HT1080 (cell line): ENCODE measurements at regions not wholly inside any gene's neighbourhood (a gene's known extent, or its start where the extent isn't known, plus 50 kb on each side); places are given as distances from the start of the nearest gene placed in this dataset.

Experiments
- DNase-seq: peaks from one replicate; pipeline ENCODE4 v3.0.0-alpha.2; 2015; ENCODE audit warnings: low read depth

DNA sequence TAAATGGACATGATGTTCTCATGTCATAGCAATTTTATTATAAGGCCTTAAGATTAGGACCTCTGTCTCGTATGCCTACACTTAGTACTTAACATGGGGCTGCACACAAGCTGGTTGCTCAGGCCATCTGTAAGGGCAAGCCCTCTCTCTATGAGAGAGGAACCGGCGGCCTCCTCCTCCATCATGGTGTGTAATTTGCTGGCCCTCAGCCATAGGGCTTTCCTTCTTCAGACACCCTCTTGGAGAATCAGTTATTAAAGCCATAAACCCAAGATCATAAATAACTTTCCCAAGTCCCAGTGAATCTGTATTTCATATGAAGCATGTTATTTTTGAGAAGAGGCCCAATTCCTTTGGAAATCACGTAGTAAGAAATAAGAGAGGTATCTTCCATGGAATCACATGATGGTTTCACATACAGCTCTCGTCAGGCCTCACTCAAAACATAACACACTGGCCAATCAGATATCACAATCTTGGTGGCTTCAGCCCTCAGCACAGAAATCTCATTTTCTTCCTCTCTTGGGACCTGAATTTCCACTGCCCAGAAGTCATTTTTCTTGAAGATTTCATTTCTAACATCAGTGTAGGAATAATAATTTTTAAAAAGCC is 92.6 kb downstream of the RDH14 start:
- DNase-seq = no peak

DNA sequence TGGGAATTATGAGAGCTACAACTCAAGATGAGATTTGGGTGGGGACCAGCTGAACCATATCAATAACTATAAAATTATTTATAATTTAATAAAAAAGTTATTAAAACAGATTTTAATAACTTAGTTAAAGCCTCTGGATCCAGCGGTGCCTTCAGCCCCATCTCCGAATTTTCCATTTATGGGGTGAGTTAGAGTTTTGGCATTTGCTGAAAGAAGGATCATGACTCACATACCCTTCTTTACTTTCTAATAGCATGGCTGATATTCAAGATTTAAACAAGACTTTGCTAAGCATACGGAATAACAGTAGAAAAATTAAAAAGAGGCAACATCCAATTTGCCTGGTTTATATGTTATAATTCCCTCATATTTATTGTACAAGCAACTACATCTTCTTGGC is 94.5 kb downstream of the RDH14 start:
- no peak for DNase-seq

DNA sequence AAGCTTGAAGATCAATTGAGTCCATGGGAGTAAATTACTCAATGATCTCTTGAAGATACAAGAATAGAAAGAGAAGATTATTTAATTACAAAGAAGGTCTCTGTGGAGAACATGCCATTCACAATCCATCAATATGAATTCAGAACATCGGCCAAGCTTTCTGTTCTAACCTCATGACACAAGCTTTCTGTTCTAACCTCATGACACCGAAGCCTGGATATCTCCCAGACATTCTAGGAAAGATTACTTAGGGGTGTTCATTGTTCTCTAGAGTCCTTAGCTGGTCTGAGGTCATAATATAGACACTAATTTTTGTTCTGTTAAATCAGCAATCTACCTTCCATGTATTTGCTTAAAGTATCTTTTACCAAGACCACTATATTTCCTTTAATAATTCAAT is 95.5 kb downstream of the RDH14 start:
- DNase-seq = no peak

DNA sequence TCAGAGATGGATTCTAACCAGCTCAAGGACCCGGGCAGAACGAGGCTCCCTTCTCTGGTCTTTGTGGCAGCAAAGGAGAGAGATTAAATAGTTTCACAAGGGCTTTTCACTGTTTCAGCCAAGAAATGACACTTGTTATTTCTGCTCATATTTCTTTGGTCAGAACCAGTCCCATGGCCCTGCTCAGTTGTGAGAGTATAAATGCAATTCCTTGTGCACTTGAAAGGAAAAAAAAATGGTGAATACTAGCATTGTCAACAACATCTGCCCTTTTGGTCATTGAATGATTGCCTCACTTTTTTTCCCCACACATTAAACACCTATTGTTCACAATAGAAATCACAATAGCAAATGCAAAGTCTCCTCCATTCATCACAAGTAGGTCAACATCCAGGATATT is 104.4 kb downstream of the RDH14 start:
- DNase-seq = no peak

DNA sequence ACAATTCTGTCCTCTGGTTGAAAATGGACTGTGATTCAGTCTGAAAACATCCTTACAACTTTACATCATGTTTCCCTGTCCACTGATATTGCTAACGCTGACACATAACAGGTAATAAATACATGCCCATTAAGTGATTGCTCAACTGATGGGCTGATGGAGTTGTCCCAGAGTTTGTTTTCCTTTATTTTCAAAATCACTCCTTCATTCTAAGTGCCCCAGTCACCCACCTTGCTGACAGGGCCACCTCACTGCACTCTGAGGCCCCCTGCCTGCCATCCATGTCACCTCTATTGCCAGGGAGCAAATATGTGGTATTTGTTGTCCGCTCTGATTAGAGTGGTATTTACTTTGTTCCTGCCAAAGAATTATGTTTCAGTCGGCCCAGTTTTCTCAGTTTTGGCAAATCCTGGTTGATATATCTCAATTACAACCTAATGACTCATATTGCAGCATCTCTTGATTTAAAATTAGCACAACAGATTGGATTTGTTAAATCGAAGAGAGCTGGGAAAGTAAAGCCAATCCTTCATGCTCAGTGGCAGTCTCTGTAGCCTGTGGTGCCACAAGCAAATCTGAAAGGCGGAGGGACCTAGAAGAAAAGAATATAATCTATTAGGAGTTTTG is 105.1 kb downstream of the RDH14 start:
- peak; percentile 14 for DNase-seq

DNA sequence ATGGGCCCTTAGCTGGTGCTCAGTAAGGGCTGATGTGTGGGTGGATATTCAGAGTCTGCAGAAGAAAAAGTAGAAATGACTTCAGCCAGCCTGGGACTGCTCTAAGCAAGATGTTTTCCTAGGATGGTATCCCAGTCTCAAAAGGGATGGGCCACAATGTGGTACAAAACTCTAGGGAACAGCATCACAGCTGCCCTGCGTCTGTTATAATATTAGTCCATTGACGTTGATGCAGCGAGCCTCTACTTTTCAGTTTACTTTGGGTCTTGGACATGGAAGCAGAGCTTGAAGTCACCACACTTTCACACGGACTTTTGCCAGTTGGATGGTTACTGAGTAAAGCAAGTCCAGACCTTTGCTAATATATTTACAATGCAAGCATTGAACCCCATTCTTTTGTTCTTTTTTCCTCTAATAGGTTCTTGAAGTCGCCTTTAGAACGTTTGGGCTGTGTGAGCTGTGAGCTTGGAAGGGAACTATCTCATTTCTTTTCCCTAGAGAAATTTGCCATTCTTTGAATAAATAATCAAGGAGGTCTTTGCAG is 105.7 kb downstream of the RDH14 start:
- no peak for DNase-seq

DNA sequence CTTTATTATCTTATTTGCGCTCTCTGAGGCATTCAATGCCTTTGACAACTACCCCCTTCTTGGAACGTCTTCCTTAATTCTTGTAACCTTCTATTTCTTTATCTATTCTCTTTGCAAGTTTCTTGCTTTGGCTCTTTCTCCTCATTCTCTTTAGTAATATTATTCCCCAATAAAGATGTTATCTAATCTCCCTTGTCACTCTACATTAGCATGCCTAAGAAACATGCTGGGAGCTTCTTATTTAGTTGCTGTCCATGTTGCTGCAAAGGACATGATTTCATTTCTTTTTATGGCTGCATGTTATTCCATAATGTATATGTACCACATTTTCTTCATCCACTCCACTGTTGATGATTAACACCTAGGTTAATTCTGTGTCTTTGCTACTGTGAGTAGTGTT is 113.7 kb downstream of the RDH14 start:
- no peak for DNase-seq

DNA sequence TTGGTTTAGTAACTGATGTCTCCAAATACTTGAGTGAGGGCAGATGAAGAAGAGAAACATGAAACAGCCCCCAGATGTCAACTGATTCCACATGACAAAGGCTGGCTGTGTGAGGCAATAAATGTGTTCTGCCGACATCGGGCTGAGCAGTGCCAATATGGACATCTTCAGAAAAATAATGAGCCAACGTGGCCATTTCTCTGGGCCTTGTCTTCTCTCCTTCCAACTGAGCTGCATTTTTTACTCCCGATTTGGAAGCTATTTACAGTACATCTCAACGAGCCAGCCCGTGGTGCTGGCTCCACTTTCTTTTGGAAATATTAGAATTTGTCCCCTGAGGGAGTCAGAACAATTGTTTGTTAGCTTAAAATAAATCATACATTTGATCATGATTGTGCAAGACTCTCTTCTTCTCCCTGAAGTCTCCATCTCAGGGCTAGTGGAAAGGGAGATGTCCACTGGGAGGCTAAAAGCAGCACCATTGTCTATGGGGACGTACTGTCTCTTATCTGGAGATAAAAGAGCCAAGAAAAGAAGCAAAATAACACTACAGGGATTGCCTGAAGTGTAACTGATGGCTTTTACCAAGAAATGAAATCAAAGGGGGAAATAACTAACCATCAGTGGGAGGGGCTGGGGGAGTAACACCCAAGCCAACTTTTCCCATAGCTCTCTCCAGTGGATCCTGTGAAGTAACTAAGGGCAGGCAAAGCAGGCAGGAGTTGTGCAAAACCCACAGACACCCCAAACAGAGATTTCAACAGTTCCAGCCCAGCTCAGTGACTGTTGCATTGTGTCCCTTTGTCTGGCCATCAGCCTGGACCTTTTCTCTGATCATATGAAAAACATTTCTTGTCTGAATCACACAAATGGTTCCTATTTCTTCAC is 114.8 kb downstream of the RDH14 start:
- DNase-seq = no peak

DNA sequence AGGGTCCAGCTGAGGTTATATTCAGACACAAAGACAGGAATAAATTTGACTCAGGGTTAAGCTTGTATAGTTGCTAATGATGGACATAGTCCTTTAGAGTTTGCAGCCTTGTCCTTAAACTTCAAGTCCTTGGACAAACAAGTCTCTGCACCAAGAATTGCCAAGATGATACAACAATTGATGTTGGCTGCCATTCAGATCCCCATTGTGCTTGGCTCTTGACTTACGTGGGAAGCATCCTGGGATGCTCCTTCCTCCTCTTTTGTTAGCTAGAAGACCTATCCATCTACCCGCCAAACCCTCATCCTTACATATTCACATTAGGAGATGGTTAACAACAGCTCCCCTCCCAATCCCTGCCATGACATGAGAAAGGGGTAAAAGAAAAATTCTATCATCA is 115.6 kb downstream of the RDH14 start:
- DNase-seq = no peak

DNA sequence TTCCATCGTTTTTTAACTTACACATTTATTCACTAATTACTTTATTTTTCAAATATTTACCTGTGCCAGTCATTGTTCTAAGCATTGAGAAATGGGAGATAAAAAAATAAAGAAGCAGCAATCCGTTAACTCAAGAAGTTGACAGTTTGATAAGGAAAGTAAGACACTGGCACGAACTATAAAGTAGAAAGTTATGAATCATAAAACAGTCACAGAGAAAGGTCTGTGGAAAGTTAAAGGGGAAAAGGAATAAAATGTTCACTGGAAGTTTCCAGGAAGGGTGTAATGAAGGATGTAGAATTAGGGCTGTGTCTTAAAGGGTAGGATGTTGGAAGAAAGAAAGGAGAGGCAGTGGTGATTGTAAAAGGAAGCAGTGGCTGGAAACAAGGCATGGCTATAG is 118.9 kb downstream of the RDH14 start:
- DNase-seq = no peak

DNA sequence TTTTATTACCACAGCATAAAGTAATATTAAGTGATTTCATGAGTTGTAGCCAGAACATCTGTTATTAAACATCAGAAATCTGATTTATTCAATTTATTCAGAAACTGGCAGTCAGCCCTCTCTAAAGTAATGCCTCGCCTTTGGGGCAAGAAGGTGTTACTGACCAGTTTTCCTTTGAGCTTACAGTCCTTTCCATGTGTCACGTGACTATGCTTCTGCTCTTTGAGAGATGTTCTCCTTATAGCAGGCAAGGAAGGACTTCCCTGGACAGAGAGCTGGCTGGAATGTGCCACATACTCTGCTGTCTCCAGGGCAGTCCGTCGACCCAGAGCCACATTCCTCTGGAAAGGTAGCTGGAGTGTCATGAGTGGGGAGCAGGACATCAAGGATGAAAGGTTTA is 119.7 kb downstream of the RDH14 start:
- DNase-seq = no peak

DNA sequence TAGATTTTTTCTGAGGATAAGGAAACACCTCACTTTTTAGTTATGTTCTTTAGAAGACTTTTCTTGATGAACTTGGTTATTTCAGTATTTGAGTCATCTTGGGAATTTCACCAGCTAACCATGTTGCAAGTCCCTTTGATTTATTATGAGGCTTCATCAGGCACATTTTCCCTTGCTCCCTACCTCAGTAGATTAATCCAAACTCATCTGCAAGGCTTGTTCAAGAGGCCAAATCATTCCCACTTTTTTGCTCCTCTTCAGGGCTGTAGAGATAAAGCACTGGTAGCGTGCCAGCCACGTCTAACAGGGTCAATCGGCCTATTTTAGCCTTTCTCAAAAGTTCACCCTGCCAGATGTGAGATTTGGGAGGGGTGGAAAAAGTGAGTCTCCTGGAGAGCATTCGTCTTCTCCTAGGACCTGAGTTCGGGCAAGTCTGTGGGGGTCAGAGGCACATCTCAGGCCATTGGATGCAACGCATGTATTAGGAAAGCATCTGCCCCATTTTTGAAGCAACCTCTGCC is 120.3 kb downstream of the RDH14 start:
- no peak for DNase-seq

DNA sequence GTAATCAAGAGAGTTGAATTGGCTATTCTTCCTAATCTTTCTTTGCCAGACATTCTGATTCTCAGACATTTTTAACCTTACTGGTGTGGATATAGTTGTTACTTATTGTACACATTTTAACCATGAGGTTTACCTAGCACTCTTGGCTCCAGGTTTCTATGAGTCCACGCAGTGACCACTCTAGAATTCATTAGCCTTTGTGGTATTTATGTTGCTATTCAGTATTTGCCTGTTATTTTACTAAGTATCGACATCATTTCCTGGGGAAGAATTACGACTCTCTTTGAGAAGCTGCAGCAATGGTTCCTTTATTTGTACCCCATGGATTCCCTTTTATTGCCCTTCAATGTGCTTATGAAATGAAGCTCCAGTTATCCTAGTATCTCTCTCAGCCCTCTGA is 120.7 kb downstream of the RDH14 start:
- no peak for DNase-seq

DNA sequence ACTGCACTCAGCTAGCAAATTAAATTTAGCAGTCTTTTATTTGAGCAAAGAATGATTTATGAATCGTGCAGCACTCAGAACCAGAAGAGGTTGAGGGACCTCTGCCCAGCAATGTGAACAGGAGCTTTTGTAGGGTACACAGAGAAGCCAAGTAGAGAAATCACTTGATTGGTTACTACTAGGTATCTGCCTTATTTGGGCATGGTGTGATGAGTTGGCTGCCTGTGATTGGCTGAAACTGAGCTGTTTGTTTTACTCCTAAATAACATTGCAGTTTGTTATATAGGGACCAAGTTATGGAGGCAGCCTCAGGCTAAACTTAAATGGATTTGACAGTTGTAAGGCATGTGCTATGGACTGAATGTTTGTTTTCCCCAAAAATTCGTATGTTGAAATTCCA is 122.5 kb downstream of the RDH14 start:
- DNase-seq = no peak

DNA sequence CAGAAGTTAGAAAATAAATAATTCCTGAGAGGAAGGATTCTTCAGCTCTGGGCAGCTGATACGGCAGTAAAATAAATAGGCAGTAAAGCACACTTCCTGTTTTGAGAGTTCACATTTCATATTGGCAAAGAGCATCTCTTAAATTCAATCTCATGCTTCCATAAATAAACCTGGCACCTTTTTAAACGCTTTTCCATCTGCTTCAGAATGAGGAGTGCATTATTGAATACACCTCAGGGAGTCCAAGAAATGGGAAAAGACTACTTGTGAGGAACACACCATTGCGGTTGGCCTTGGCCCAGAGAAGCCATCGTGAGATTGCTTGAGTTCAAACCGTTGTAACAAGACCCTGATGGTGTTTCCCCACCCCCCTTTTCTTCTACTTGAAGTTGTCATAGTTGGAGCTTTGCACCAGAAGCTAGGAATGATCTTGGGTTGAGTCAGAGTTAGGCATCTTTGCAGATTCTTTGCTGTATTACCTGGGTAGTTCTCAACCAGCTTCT is 123.9 kb downstream of the RDH14 start:
- DNase-seq = peak; percentile 50

DNA sequence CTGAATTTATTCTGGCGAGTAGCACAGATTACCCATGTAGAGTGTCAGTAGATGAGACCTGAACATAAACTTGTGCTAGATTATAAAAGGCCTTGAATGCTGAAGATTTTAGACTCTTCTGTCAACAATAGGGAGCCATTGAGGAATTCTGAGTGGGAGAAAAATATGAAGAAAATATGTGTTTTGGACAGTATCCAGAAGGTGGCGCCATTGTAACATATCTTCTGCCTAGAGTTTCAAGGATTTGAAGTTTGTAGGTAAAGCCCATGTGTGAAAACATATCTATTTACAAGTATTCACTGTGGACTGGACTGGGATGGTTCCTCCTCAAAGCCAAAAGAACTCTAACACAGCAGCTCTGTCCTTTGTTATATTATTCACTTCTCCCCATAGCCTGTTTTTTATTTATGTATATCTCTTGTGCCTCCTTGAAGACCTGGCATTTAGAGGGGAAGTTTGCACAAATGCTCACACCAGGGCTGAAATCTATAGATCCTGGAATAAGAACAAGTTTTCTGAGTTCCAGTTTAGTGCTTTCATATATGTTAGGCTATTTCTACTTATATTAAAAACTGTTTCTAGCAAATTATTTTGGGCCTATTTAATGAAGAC is 124.9 kb downstream of the RDH14 start:
- DNase-seq = peak; percentile 71

DNA sequence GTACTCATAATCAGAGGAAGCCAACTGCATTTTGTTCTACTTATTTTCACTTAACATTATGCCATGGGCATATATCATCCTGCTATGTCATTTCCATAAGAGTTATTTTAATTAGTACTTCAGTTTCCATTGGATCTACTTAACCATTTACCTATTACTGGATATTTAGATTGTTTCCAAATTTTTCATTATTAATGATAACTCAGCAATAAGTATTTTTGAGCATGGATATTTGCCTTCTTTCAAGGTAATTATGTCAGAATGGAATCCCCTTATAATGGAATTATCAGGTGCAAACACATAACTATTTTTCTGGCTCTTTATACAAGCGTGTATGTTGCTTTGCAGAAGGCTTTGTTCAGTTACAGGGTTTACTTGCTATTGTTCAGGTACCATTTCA is 126.6 kb downstream of the RDH14 start:
- no peak for DNase-seq

DNA sequence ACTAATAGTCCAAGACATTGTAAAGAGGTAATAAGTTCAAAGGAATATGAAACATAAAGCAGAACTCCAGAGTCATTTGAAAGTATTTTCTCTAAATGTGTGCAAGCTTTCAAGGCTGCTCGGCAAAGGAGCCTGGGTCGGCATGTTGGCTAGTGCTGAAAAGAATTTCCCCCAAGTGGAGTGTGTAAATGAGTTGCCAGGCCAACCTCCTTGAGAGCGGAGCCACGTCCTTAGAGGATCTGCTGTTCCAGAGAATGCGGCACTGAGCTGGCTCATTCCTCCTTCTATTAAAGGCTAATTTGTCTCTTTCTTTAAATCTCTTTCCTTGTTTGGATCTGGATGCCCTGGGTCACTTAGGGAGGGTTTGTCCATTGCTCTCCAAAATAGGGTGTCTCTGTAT is 127.5 kb downstream of the RDH14 start:
- DNase-seq = no peak

DNA sequence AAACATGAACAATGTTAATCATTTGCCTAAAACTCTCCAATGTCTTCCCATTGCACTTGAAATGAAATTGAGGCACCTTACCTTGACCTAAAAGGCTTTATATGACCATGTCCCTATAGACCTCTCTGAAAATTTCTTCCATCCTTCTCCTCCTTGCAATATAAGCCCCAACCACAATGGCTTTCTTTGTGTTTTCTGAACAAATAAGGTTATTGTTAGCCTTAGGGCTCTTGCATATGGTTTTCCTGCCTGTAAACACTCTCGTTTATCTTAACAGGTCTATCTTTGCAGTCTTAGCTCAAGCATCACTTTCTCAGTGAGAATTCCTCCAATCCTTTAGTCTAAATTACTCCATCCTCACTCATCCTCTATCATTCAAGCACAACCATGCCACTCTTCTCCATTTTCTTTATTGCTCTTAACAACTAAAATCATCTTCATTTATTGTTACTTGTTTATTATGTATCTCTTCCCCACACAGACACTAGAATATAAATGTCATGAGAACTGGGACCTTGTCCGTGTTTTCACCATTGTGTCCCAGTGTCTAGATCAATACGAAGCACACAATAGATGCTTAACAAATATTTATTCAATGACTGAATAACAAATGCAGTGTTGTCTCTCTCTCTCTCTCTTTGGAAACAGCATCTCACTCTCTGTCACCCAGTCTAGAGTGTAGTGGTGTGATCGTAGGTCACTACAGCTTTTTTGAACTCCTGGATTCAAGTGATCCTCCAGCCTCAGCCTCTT is 129.3 kb downstream of the RDH14 start:
- no peak for DNase-seq

DNA sequence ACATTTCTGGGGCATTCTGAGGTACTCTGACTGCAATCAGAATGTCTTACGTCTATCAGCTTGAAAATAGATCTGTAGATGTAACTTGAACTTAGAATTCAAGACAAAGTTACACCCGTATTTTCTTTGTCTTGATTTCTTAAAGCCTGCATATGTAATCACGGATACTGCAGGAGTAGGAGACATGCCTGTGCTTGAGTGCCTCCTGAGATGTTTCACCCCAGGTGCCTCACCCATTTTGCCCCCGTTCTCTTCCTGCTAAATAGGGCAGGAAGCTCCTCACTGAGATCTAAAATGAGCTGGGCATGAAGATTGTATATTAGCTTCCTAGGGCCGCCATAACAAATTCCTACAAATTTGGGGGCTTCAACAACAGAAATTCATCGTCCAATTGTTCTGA is 131.9 kb downstream of the RDH14 start:
- DNase-seq = no peak

DNA sequence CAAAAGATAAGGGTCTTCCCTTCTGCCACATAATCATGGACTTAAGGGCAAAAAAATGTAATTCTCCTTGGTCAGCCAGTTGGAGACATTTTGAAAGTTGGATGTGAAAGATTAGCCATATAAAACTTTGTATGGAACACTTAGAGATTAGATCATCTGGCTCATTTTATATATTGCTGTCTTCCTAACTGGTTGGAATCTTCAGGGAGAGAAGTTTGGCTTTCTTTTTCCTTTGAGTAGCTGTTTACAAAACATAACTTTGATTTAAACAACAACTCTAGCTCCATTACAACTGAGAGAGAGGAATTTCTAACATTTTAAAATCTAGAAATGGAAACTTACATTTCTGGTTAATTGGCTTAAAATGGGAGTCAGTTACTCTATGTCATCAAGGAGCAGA is 132.7 kb downstream of the RDH14 start:
- no peak for DNase-seq
